Neuron (in vitro differentiated cells): ENCODE measurements at regions not wholly inside any gene's neighbourhood (a gene's known extent, or its start where the extent isn't known, plus 50 kb on each side); places are given as distances from the start of the nearest gene placed in this dataset.
A peak's percentile ranks its signal among the peaks of the same experiment; 100 is the strongest.

Experiments
- H2AFZ ChIP-seq: one replicate; pipeline ENCODE4 v1.6.1; 2013; ENCODE audit warnings: low read depth, mild to moderate bottlenecking, inconsistent platforms, low read length, moderate library complexity
- H3K27me3 ChIP-seq: one replicate; pipeline ENCODE4 v1.6.1; 2013; ENCODE audit warnings: low read length; ENCODE audit not compliant: insufficient read depth
- H3K36me3 ChIP-seq: one replicate; pipeline ENCODE4 v1.6.1; 2013; ENCODE audit warnings: low read length; ENCODE audit not compliant: insufficient read depth
- H3K4me1 ChIP-seq: one replicate; pipeline ENCODE4 v1.6.1; 2013; ENCODE audit warnings: low read length; ENCODE audit not compliant: insufficient read depth
- H3K4me3 ChIP-seq: 2 replicates; pipeline ENCODE4 v1.5.1; 2013; ENCODE audit warnings: mild to moderate bottlenecking, low read length, moderate library complexity
- H3K9me3 ChIP-seq: one replicate; pipeline ENCODE4 v1.6.1; 2013; ENCODE audit warnings: low read length

GRCh38 chr17:12509801-12510200 lies 155.9 kb upstream of the MYOCD start:
- H3K36me3 ChIP-seq, result no peaks in the 10 kb centered on the region
- no peaks in the 10 kb centered on the region for H3K4me1 ChIP-seq
- H2AFZ ChIP-seq, result no peak overlapping the region
- no peaks in the 10 kb centered on the region for H3K9me3 ChIP-seq
- no peak overlapping the region for H3K4me3 ChIP-seq
- no peaks in the 10 kb centered on the region for H3K27me3 ChIP-seq

- Histone ChIP-seq H2AFZ (no peak overlapping the region), H3K4me3 (no peak overlapping the region), H3K27me3 (no peaks in the 10 kb centered on the region)
Observed at GRCh38 chr17:12510535-12510934, 155.2 kb upstream of the MYOCD start.

GRCh38 chr17:12512694-12513355 lies 152.9 kb upstream of the MYOCD start:
- peak overlapping the region; percentile 34 for H2AFZ ChIP-seq
- no peaks in the 10 kb centered on the region for H3K36me3 ChIP-seq
- no peaks in the 10 kb centered on the region for H3K9me3 ChIP-seq
- no peaks in the 10 kb centered on the region for H3K27me3 ChIP-seq
- H3K4me3 ChIP-seq, result no peak overlapping the region
- no peaks in the 10 kb centered on the region for H3K4me1 ChIP-seq

More at GRCh38 chr17:12510535-12510934, 155.2 kb upstream of the MYOCD start:
- Histone ChIP-seq H3K9me3 (no peaks in the 10 kb centered on the region), H3K4me1 (no peaks in the 10 kb centered on the region), H3K36me3 (no peaks in the 10 kb centered on the region)

- H2AFZ ChIP-seq, result no peak overlapping the region
- H3K4me1 ChIP-seq, result no peaks in the 10 kb centered on the region
- H3K36me3 ChIP-seq, result no peaks in the 10 kb centered on the region
- no peaks in the 10 kb centered on the region for H3K9me3 ChIP-seq
- no peak overlapping the region for H3K4me3 ChIP-seq
- no peaks in the 10 kb centered on the region for H3K27me3 ChIP-seq
Observed at GRCh38 chr17:12514596-12514995, 151.1 kb upstream of the MYOCD start.

GRCh38 chr17:12519956-12520594 lies 145.6 kb upstream of the MYOCD start:
- H3K4me3 ChIP-seq, result no peak overlapping the region
- no peak overlapping the region for H2AFZ ChIP-seq
- H3K4me1 ChIP-seq, result peaks cover 13% of the 10 kb centered on the region
- no peaks in the 10 kb centered on the region for H3K27me3 ChIP-seq
- H3K9me3 ChIP-seq, result no peaks in the 10 kb centered on the region
- H3K36me3 ChIP-seq, result no peaks in the 10 kb centered on the region

GRCh38 chr17:12521416-12521815 lies 144.3 kb upstream of the MYOCD start:
- H3K4me3 ChIP-seq, result no peak overlapping the region
- H3K9me3 ChIP-seq, result no peaks in the 10 kb centered on the region
- peaks cover 13% of the 10 kb centered on the region for H3K4me1 ChIP-seq
- H2AFZ ChIP-seq, result no peak overlapping the region
- no peaks in the 10 kb centered on the region for H3K27me3 ChIP-seq
- no peaks in the 10 kb centered on the region for H3K36me3 ChIP-seq

GRCh38 chr17:12522336-12522735 lies 143.4 kb upstream of the MYOCD start:
- H3K4me1 ChIP-seq, result peaks cover 13% of the 10 kb centered on the region
- H3K36me3 ChIP-seq, result no peaks in the 10 kb centered on the region
- H2AFZ ChIP-seq, result peak overlapping the region; percentile 64
- no peaks in the 10 kb centered on the region for H3K27me3 ChIP-seq
- no peaks in the 10 kb centered on the region for H3K9me3 ChIP-seq
- no peak overlapping the region for H3K4me3 ChIP-seq

- Histone ChIP-seq H3K9me3 (no peaks in the 10 kb centered on the region), H3K36me3 (no peaks in the 10 kb centered on the region), H3K4me3 (no peak overlapping the region), H2AFZ (peak overlapping the region; percentile 64), H3K27me3 (no peaks in the 10 kb centered on the region), H3K4me1 (peaks cover 13% of the 10 kb centered on the region)
Observed at GRCh38 chr17:12522743-12523183, 142.9 kb upstream of the MYOCD start.

- Histone ChIP-seq H3K9me3 (no peaks in the 10 kb centered on the region), H3K27me3 (no peaks in the 10 kb centered on the region), H3K4me3 (no peak overlapping the region), H2AFZ (peak overlapping the region; percentile 64), H3K4me1 (peaks cover 13% of the 10 kb centered on the region), H3K36me3 (no peaks in the 10 kb centered on the region)
Observed at GRCh38 chr17:12523244-12523643, 142.4 kb upstream of the MYOCD start.

- H2AFZ ChIP-seq, result no peak overlapping the region
- no peaks in the 10 kb centered on the region for H3K9me3 ChIP-seq
- H3K27me3 ChIP-seq, result no peaks in the 10 kb centered on the region
- H3K36me3 ChIP-seq, result no peaks in the 10 kb centered on the region
- no peak overlapping the region for H3K4me3 ChIP-seq
- H3K4me1 ChIP-seq, result peaks cover 4% of the 10 kb centered on the region
Observed at GRCh38 chr17:12528036-12528435, 137.7 kb upstream of the MYOCD start.

- Histone ChIP-seq H3K27me3 (no peaks in the 10 kb centered on the region), H3K4me3 (no peak overlapping the region), H3K4me1 (no peaks in the 10 kb centered on the region), H3K9me3 (no peaks in the 10 kb centered on the region), H3K36me3 (no peaks in the 10 kb centered on the region), H2AFZ (no peak overlapping the region)
Observed at GRCh38 chr17:12530161-12530560, 135.5 kb upstream of the MYOCD start.

- Histone ChIP-seq H3K4me1 (no peaks in the 10 kb centered on the region), H2AFZ (no peak overlapping the region), H3K36me3 (no peaks in the 10 kb centered on the region), H3K4me3 (no peak overlapping the region), H3K9me3 (no peaks in the 10 kb centered on the region), H3K27me3 (no peaks in the 10 kb centered on the region)
Observed at GRCh38 chr17:12536021-12536420, 129.7 kb upstream of the MYOCD start.

- Histone ChIP-seq H3K4me1 (no peaks in the 10 kb centered on the region), H3K36me3 (no peaks in the 10 kb centered on the region), H3K9me3 (no peaks in the 10 kb centered on the region), H3K4me3 (no peak overlapping the region), H3K27me3 (no peaks in the 10 kb centered on the region), H2AFZ (no peak overlapping the region)
Observed at GRCh38 chr17:12536472-12536871, 129.2 kb upstream of the MYOCD start.

- Histone ChIP-seq H3K4me3 (no peak overlapping the region), H3K36me3 (no peaks in the 10 kb centered on the region), H3K27me3 (no peaks in the 10 kb centered on the region), H2AFZ (no peak overlapping the region), H3K9me3 (no peaks in the 10 kb centered on the region), H3K4me1 (no peaks in the 10 kb centered on the region)
Observed at GRCh38 chr17:12537436-12537835, 128.3 kb upstream of the MYOCD start.
